MM.1S (cell line): ENCODE measurements at regions not wholly inside any gene's neighbourhood (a gene's known extent, or its start where the extent isn't known, plus 50 kb on each side); places are given as distances from the start of the nearest gene placed in this dataset.

Experiments used
- DNase-seq: peaks from one replicate; pipeline ENCODE4 v3.0.0-alpha.2; 2015
- H2AFZ ChIP-seq: fragments of 300-600 bp; sonication (generic); 2 replicates; pipeline ENCODE4 v1.6.0; 2016; ENCODE audit warnings: antibody characterized with exemption, low read length
- H3F3A ChIP-seq: fragments of 300-600 bp; sonication (generic); 2 replicates; pipeline ENCODE4 v1.6.1; 2016; ENCODE audit warnings: mild to moderate bottlenecking, antibody characterized with exemption, low read length, moderate library complexity, mixed read lengths; ENCODE audit not compliant: insufficient read depth
- H3K27ac ChIP-seq: fragments of 300-600 bp; sonication (generic); 2 replicates; pipeline ENCODE4 v1.5.1; 2016; ENCODE audit warnings: mild to moderate bottlenecking, low read length
- H3K27me3 ChIP-seq: fragments of 300-600 bp; sonication (generic); replicated peaks from 2 replicates; pipeline ENCODE4 v1.6.0; 2016; ENCODE audit warnings: low read length; ENCODE audit not compliant: insufficient read depth
- H3K36me3 ChIP-seq: fragments of 300-600 bp; sonication (generic); replicated peaks from 2 replicates; pipeline ENCODE4 v1.6.1; 2016; ENCODE audit warnings: mild to moderate bottlenecking, low read length, mixed read lengths; ENCODE audit not compliant: insufficient read depth
- H3K4me1 ChIP-seq: fragments of 300-600 bp; sonication (generic); 2 replicates; pipeline ENCODE4 v1.6.1; 2016; ENCODE audit warnings: low read length, mixed read lengths
- H3K4me2 ChIP-seq: fragments of 300-600 bp; sonication (generic); 2 replicates; pipeline ENCODE4 v1.6.0; 2016; ENCODE audit warnings: low read depth, low read length
- H3K4me3 ChIP-seq: fragments of 300-600 bp; sonication (generic); 2 replicates; pipeline ENCODE4 v1.5.1; 2016; ENCODE audit warnings: low read length, mixed read lengths
- H3K79me2 ChIP-seq: fragments of 300-600 bp; sonication (generic); 2 replicates; pipeline ENCODE4 v1.6.1; 2016; ENCODE audit warnings: mixed run types, low read length, mixed read lengths
- H3K9ac ChIP-seq: fragments of 300-600 bp; sonication (generic); 2 replicates; pipeline ENCODE4 v1.6.1; 2016; ENCODE audit warnings: low read length, mixed read lengths
- H3K9me2 ChIP-seq: fragments of 300-600 bp; sonication (generic); replicated peaks from 2 replicates; pipeline ENCODE4 v1.6.1; 2016; ENCODE audit warnings: mild to moderate bottlenecking, low read length, mixed read lengths; ENCODE audit not compliant: insufficient read depth
- H3K9me3 ChIP-seq: fragments of 300-600 bp; sonication (generic); replicated peaks from 2 replicates; pipeline ENCODE4 v1.6.1; 2016; ENCODE audit warnings: mild to moderate bottlenecking, low read length, mixed read lengths; ENCODE audit not compliant: insufficient read depth
- H4K20me1 ChIP-seq: fragments of 300-600 bp; sonication (generic); 2 replicates; pipeline ENCODE4 v1.6.1; 2016; ENCODE audit warnings: mild to moderate bottlenecking, low read length, moderate library complexity, mixed read lengths; ENCODE audit not compliant: insufficient read depth
- CTCF ChIP-seq: fragments of 300-600 bp; sonication (generic); IDR thresholded peaks from 2 replicates; pipeline ENCODE4 v1.5.1; 2016; ENCODE audit warnings: antibody characterized with exemption, low read length, mixed read lengths
- EZH2 ChIP-seq: fragments of 300-600 bp; sonication (generic); optimal IDR thresholded peaks from 2 replicates; pipeline ENCODE3; 2017; ENCODE audit warnings: low read depth, mild to moderate bottlenecking, antibody characterized with exemption, low read length, mixed read lengths
- EZH2phosphoT487 ChIP-seq: fragments of 300-600 bp; sonication (generic); IDR thresholded peaks from 2 replicates; pipeline ENCODE4 v1.6.1; 2018; ENCODE audit warnings: antibody characterized with exemption, low read length

- Histone ChIP-seq H3K36me3 (no peaks in the 10 kb centered on the region), H3K4me2 (no peak overlapping the region), H3K4me1 (no peaks in the 10 kb centered on the region), H3K9me2 (no peaks in the 10 kb centered on the region), H3K27me3 (no peaks in the 10 kb centered on the region), H3K9ac (no peak overlapping the region), H3F3A (no peaks in the 10 kb centered on the region), H3K4me3 (no peak overlapping the region), H4K20me1 (no peaks in the 10 kb centered on the region), H3K27ac (no peak overlapping the region), H3K79me2 (no peaks in the 10 kb centered on the region), H2AFZ (no peak overlapping the region), H3K9me3 (no peaks in the 10 kb centered on the region)
- no peak for TF ChIP-seq EZH2phosphoT487
- TF ChIP-seq CTCF: peak; percentile 57
- DNase-seq: peak; percentile 24
Observed at GRCh38 chr2:146661473-146662096, 1183.2 kb upstream of the ACVR2A start.

GRCh38 chr2:146659976-146660375, 1184.9 kb upstream of the ACVR2A start:
- no peak for TF ChIP-seq EZH2
- no peak for TF ChIP-seq EZH2phosphoT487
- no peak for TF ChIP-seq CTCF
- no peak for DNase-seq
- H3F3A ChIP-seq: no peaks in the 10 kb centered on the region
- H3K27me3 ChIP-seq: no peaks in the 10 kb centered on the region
- H4K20me1 ChIP-seq: no peaks in the 10 kb centered on the region
- no peaks in the 10 kb centered on the region for H3K4me1 ChIP-seq
- no peak overlapping the region for H3K9ac ChIP-seq
- H3K4me3 ChIP-seq: no peak overlapping the region
- H2AFZ ChIP-seq: no peak overlapping the region
- H3K9me3 ChIP-seq: no peaks in the 10 kb centered on the region
- no peaks in the 10 kb centered on the region for H3K36me3 ChIP-seq
- H3K79me2 ChIP-seq: no peaks in the 10 kb centered on the region
- H3K4me2 ChIP-seq: no peak overlapping the region
- no peak overlapping the region for H3K27ac ChIP-seq
- H3K9me2 ChIP-seq: no peaks in the 10 kb centered on the region

- Histone ChIP-seq H2AFZ (no peak overlapping the region), H4K20me1 (no peaks in the 10 kb centered on the region), H3K4me2 (no peak overlapping the region), H3F3A (no peaks in the 10 kb centered on the region), H3K36me3 (no peaks in the 10 kb centered on the region), H3K27ac (no peak overlapping the region), H3K4me1 (no peaks in the 10 kb centered on the region), H3K9ac (no peak overlapping the region), H3K27me3 (no peaks in the 10 kb centered on the region), H3K9me3 (no peaks in the 10 kb centered on the region), H3K4me3 (no peak overlapping the region), H3K79me2 (no peaks in the 10 kb centered on the region), H3K9me2 (no peaks in the 10 kb centered on the region)
- DNase-seq: no peak
- TF ChIP-seq EZH2: no peak
- TF ChIP-seq CTCF: no peak
- no peak for TF ChIP-seq EZH2phosphoT487
Observed at GRCh38 chr2:146652311-146652710, 1192.5 kb upstream of the ACVR2A start.
